ENCODE measurements at regions not wholly inside any gene's neighbourhood (a gene's known extent, or its start where the extent isn't known, plus 50 kb on each side); places are given as distances from the start of the nearest gene placed in this dataset.

DNA sequence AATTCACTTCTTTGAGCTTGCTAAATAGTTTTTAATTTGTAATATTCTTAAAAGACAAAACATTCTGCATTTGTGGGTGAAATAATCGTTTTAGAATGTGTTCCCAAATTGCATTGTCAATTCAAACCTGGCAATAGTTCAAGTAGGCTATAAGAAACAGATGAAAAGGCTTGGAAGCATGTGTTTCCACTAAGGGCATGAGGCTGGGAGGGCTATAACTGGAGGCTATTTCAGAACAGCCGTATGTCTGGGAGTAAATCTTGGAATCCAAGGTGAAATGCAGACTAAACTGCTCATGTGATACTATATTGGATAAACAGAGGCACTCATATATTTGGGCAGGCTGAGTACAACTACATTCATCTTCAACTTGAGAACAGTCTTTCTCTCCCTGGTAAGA lies 117.4 kb upstream of the GRPR start:
- TF ChIP-seq EZH2 (IDR thresholded peaks at IDR 0.05; ENCODE audit: insufficient read depth, poor library complexity, severe bottlenecking) (no peak), EZH2phosphoT487 (IDR thresholded peaks at IDR 0.05; ENCODE audit: insufficient read depth, low read depth) (no peak)

Measured in GM23248 (cell line).